ENCODE measurements at regions not wholly inside any gene's neighbourhood (a gene's known extent, or its start where the extent isn't known, plus 50 kb on each side); places are given as distances from the start of the nearest gene placed in this dataset.

DNA sequence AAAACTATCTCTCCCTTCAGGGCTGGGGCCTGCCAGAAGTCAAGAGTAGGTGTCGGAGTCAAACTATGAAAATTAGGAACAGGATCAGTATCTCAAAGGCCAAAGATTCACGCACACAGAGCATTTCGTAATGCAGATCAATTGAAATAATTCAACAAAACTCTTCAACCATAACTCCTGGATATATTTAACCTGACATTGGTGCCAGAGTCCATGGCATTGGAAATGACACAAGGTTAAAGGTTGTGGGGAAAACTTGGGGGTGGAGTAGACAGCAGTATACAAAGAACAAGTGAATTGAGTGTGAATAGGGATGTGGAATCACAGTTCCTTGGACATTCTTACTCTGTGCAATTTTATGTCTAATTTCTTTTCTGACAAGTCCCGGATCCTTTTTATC lies 788.0 kb upstream of the GYPC start:
- TF ChIP-seq, protein P1, sequence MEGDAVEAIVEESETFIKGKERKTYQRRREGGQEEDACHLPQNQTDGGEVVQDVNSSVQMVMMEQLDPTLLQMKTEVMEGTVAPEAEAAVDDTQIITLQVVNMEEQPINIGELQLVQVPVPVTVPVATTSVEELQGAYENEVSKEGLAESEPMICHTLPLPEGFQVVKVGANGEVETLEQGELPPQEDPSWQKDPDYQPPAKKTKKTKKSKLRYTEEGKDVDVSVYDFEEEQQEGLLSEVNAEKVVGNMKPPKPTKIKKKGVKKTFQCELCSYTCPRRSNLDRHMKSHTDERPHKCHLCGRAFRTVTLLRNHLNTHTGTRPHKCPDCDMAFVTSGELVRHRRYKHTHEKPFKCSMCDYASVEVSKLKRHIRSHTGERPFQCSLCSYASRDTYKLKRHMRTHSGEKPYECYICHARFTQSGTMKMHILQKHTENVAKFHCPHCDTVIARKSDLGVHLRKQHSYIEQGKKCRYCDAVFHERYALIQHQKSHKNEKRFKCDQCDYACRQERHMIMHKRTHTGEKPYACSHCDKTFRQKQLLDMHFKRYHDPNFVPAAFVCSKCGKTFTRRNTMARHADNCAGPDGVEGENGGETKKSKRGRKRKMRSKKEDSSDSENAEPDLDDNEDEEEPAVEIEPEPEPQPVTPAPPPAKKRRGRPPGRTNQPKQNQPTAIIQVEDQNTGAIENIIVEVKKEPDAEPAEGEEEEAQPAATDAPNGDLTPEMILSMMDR (IDR thresholded peaks at IDR 0.05; ENCODE audit: low read depth, low read length) = no peak
- no peak for TF ChIP-seq EZH2phosphoT487 (IDR thresholded peaks at IDR 0.05; ENCODE audit: low read depth)
